ENCODE measurements at regions not wholly inside any gene's neighbourhood (a gene's known extent, or its start where the extent isn't known, plus 50 kb on each side); places are given as distances from the start of the nearest gene placed in this dataset.
A peak's percentile ranks its signal among the peaks of the same experiment; 100 is the strongest.
"Not testable (repeated sequence)": the region's sequence is repeated elsewhere in the genome, so short reads cannot be mapped to it uniquely, and the experiment has no call there.

GRCh38 chr13:50735071-50735470, 108.4 kb downstream of the DLEU7 start:
- no peak for TF ChIP-seq CTCF (IDR thresholded peaks at IDR 0.05; ENCODE audit: insufficient read depth, missing control alignments)
- FAIRE-seq (no peak), DNase-seq (ENCODE audit: insufficient read length, low spot score) (no peak)

- DNase-seq (ENCODE audit: insufficient read length, low spot score) = no peak
- no peak for FAIRE-seq
- no peak for TF ChIP-seq CTCF (IDR thresholded peaks at IDR 0.05; ENCODE audit: insufficient read depth, missing control alignments)
Observed at GRCh38 chr13:50740052-50740741, 103.3 kb downstream of the DLEU7 start.

- no peak for DNase-seq (ENCODE audit: insufficient read length, low spot score)
- no peak for TF ChIP-seq CTCF (IDR thresholded peaks at IDR 0.05; ENCODE audit: insufficient read depth, missing control alignments)
- no peak for FAIRE-seq
Observed at GRCh38 chr13:50742353-50742752, 101.1 kb downstream of the DLEU7 start.

- no peak for DNase-seq (ENCODE audit: insufficient read length, low spot score)
- FAIRE-seq = no peak
- TF ChIP-seq CTCF (IDR thresholded peaks at IDR 0.05; ENCODE audit: insufficient read depth, missing control alignments) = no peak
Observed at GRCh38 chr13:50742968-50743367, 100.5 kb downstream of the DLEU7 start.

GRCh38 chr13:50744116-50744660, 99.3 kb downstream of the DLEU7 start:
- TF ChIP-seq CTCF (IDR thresholded peaks at IDR 0.05; ENCODE audit: insufficient read depth, missing control alignments) = no peak
- FAIRE-seq = no peak
- DNase-seq (ENCODE audit: insufficient read length, low spot score) = no peak

GRCh38 chr13:50745542-50746115, 97.9 kb downstream of the DLEU7 start:
- DNase-seq (ENCODE audit: insufficient read length, low spot score) = no peak
- no peak for TF ChIP-seq CTCF (IDR thresholded peaks at IDR 0.05; ENCODE audit: insufficient read depth, missing control alignments)
- FAIRE-seq = peak; percentile 29

GRCh38 chr13:50747737-50748350, 95.6 kb downstream of the DLEU7 start:
- DNase-seq (ENCODE audit: insufficient read length, low spot score) (no peak), FAIRE-seq (no peak)
- no peak for TF ChIP-seq CTCF (IDR thresholded peaks at IDR 0.05; ENCODE audit: insufficient read depth, missing control alignments)

GRCh38 chr13:50753221-50753620, 90.3 kb downstream of the DLEU7 start:
- FAIRE-seq; DNase-seq (ENCODE audit: insufficient read length, low spot score): not testable (repeated sequence)

GRCh38 chr13:50755862-50756685, 87.4 kb downstream of the DLEU7 start:
- DNase-seq (ENCODE audit: insufficient read length, low spot score); FAIRE-seq: not testable (repeated sequence)

Data from D721Med (cell line).